ENCODE measurements at regions not wholly inside any gene's neighbourhood (a gene's known extent, or its start where the extent isn't known, plus 50 kb on each side); places are given as distances from the start of the nearest gene placed in this dataset.

- H3K36me3 ChIP-seq (ENCODE audit: insufficient read depth, insufficient read length, low read length) = no peaks in the 10 kb centered on the region
- no peaks in the 10 kb centered on the region for H3K9me3 ChIP-seq (ENCODE audit: insufficient read depth, low read length)
- no peaks in the 10 kb centered on the region for H3K4me1 ChIP-seq (ENCODE audit: insufficient read depth, insufficient read length)
- H3K27me3 ChIP-seq (ENCODE audit: insufficient read depth, insufficient read length) = no peaks in the 10 kb centered on the region
- TF ChIP-seq YY1 (IDR thresholded peaks at IDR 0.05; ENCODE audit: insufficient read depth, insufficient read length) = no peak
- no peak for TF ChIP-seq SUZ12 (IDR thresholded peaks at IDR 0.05; ENCODE audit: extremely low read depth, insufficient read depth, insufficient read length)
- DNase-seq (ENCODE audit: low read depth, low spot score) = no peak
- H3K9ac ChIP-seq (ENCODE audit: insufficient read length, low read depth) = no peak overlapping the region
- no peak overlapping the region for H3K4me3 ChIP-seq (ENCODE audit: insufficient read length, low read depth)
Observed at GRCh38 chr4:31325300-31325699, 605.1 kb downstream of the PCDH7 start.

GRCh38 chr4:31327031-31327430, 606.9 kb downstream of the PCDH7 start:
- Histone ChIP-seq H3K4me1 (ENCODE audit: insufficient read depth, insufficient read length) (no peaks in the 10 kb centered on the region), H3K4me3 (ENCODE audit: insufficient read length, low read depth) (no peak overlapping the region), H3K9ac (ENCODE audit: insufficient read length, low read depth) (no peak overlapping the region), H3K27me3 (ENCODE audit: insufficient read depth, insufficient read length) (no peaks in the 10 kb centered on the region), H3K9me3 (ENCODE audit: insufficient read depth, low read length) (no peaks in the 10 kb centered on the region), H3K36me3 (ENCODE audit: insufficient read depth, insufficient read length, low read length) (no peaks in the 10 kb centered on the region)
- no peak for DNase-seq (ENCODE audit: low read depth, low spot score)
- TF ChIP-seq ZNF274 (IDR thresholded peaks at IDR 0.05; ENCODE audit: low read depth, low read length) (no peak), SUZ12 (IDR thresholded peaks at IDR 0.05; ENCODE audit: extremely low read depth, insufficient read depth, insufficient read length) (no peak), YY1 (IDR thresholded peaks at IDR 0.05; ENCODE audit: insufficient read depth, insufficient read length) (no peak)

GRCh38 chr4:31328932-31329331, 608.8 kb downstream of the PCDH7 start:
- Histone ChIP-seq H3K9me3 (ENCODE audit: insufficient read depth, low read length) (no peaks in the 10 kb centered on the region), H3K4me3 (ENCODE audit: insufficient read length, low read depth) (no peak overlapping the region), H3K9ac (ENCODE audit: insufficient read length, low read depth) (no peak overlapping the region), H3K4me1 (ENCODE audit: insufficient read depth, insufficient read length) (no peaks in the 10 kb centered on the region), H3K27me3 (ENCODE audit: insufficient read depth, insufficient read length) (no peaks in the 10 kb centered on the region), H3K36me3 (ENCODE audit: insufficient read depth, insufficient read length, low read length) (no peaks in the 10 kb centered on the region)
- no peak for DNase-seq (ENCODE audit: low read depth, low spot score)
- TF ChIP-seq SUZ12 (IDR thresholded peaks at IDR 0.05; ENCODE audit: extremely low read depth, insufficient read depth, insufficient read length) = no peak
- no peak for TF ChIP-seq YY1 (IDR thresholded peaks at IDR 0.05; ENCODE audit: insufficient read depth, insufficient read length)
- no peak for TF ChIP-seq ZNF274 (IDR thresholded peaks at IDR 0.05; ENCODE audit: low read depth, low read length)

GRCh38 chr4:31334086-31334910, 614.1 kb downstream of the PCDH7 start:
- TF ChIP-seq ZNF274 (IDR thresholded peaks at IDR 0.05; ENCODE audit: low read depth, low read length) = no peak
- TF ChIP-seq YY1 (IDR thresholded peaks at IDR 0.05; ENCODE audit: insufficient read depth, insufficient read length) = no peak
- no peak for TF ChIP-seq SUZ12 (IDR thresholded peaks at IDR 0.05; ENCODE audit: extremely low read depth, insufficient read depth, insufficient read length)
- Histone ChIP-seq H3K36me3 (ENCODE audit: insufficient read depth, insufficient read length, low read length) (no peaks in the 10 kb centered on the region), H3K9me3 (ENCODE audit: insufficient read depth, low read length) (no peaks in the 10 kb centered on the region), H3K4me1 (ENCODE audit: insufficient read depth, insufficient read length) (no peaks in the 10 kb centered on the region), H3K27me3 (ENCODE audit: insufficient read depth, insufficient read length) (no peaks in the 10 kb centered on the region), H3K4me3 (ENCODE audit: insufficient read length, low read depth) (no peak overlapping the region), H3K9ac (ENCODE audit: insufficient read length, low read depth) (no peak overlapping the region)
- no peak for DNase-seq (ENCODE audit: low read depth, low spot score)

- no peaks in the 10 kb centered on the region for H3K36me3 ChIP-seq (ENCODE audit: insufficient read depth, insufficient read length, low read length)
- H3K4me1 ChIP-seq (ENCODE audit: insufficient read depth, insufficient read length) = no peaks in the 10 kb centered on the region
- TF ChIP-seq SUZ12 (IDR thresholded peaks at IDR 0.05; ENCODE audit: extremely low read depth, insufficient read depth, insufficient read length) = no peak
- TF ChIP-seq YY1 (IDR thresholded peaks at IDR 0.05; ENCODE audit: insufficient read depth, insufficient read length) = no peak
- no peak for TF ChIP-seq ZNF274 (IDR thresholded peaks at IDR 0.05; ENCODE audit: low read depth, low read length)
- no peak overlapping the region for H3K9ac ChIP-seq (ENCODE audit: insufficient read length, low read depth)
- H3K4me3 ChIP-seq (ENCODE audit: insufficient read length, low read depth) = no peak overlapping the region
- no peaks in the 10 kb centered on the region for H3K27me3 ChIP-seq (ENCODE audit: insufficient read depth, insufficient read length)
- peaks cover 2% of the 10 kb centered on the region; the same call in 1 of the 2 replicates for H3K9me3 ChIP-seq (ENCODE audit: insufficient read depth, low read length)
- DNase-seq (ENCODE audit: low read depth, low spot score) = no peak
Observed at GRCh38 chr4:31338000-31338399, 617.8 kb downstream of the PCDH7 start.

GRCh38 chr4:31341601-31342359, 621.6 kb downstream of the PCDH7 start:
- TF ChIP-seq SUZ12 (IDR thresholded peaks at IDR 0.05; ENCODE audit: extremely low read depth, insufficient read depth, insufficient read length) (no peak), YY1 (IDR thresholded peaks at IDR 0.05; ENCODE audit: insufficient read depth, insufficient read length) (no peak), ZNF274 (IDR thresholded peaks at IDR 0.05; ENCODE audit: low read depth, low read length) (no peak)
- no peaks in the 10 kb centered on the region for H3K36me3 ChIP-seq (ENCODE audit: insufficient read depth, insufficient read length, low read length)
- H3K9ac ChIP-seq (ENCODE audit: insufficient read length, low read depth) = no peak overlapping the region
- DNase-seq (ENCODE audit: low read depth, low spot score) = no peak
- no peaks in the 10 kb centered on the region for H3K4me1 ChIP-seq (ENCODE audit: insufficient read depth, insufficient read length)
- no peaks in the 10 kb centered on the region for H3K27me3 ChIP-seq (ENCODE audit: insufficient read depth, insufficient read length)
- H3K9me3 ChIP-seq (ENCODE audit: insufficient read depth, low read length) = peaks cover 9% of the 10 kb centered on the region
- no peak overlapping the region for H3K4me3 ChIP-seq (ENCODE audit: insufficient read length, low read depth)

- peaks cover 9% of the 10 kb centered on the region for H3K9me3 ChIP-seq (ENCODE audit: insufficient read depth, low read length)
- no peaks in the 10 kb centered on the region for H3K36me3 ChIP-seq (ENCODE audit: insufficient read depth, insufficient read length, low read length)
- TF ChIP-seq YY1 (IDR thresholded peaks at IDR 0.05; ENCODE audit: insufficient read depth, insufficient read length) (no peak), ZNF274 (IDR thresholded peaks at IDR 0.05; ENCODE audit: low read depth, low read length) (no peak), SUZ12 (IDR thresholded peaks at IDR 0.05; ENCODE audit: extremely low read depth, insufficient read depth, insufficient read length) (no peak)
- no peak for DNase-seq (ENCODE audit: low read depth, low spot score)
- no peak overlapping the region for H3K9ac ChIP-seq (ENCODE audit: insufficient read length, low read depth)
- H3K4me3 ChIP-seq (ENCODE audit: insufficient read length, low read depth) = no peak overlapping the region
- H3K27me3 ChIP-seq (ENCODE audit: insufficient read depth, insufficient read length) = no peaks in the 10 kb centered on the region
- H3K4me1 ChIP-seq (ENCODE audit: insufficient read depth, insufficient read length) = no peaks in the 10 kb centered on the region
Observed at GRCh38 chr4:31343061-31343460, 622.9 kb downstream of the PCDH7 start.

Data from NT2/D1 (cell line).